Large intestine (tissue), 3 donors: ENCODE measurements at regions not wholly inside any gene's neighbourhood (a gene's known extent, or its start where the extent isn't known, plus 50 kb on each side); places are given as distances from the start of the nearest gene placed in this dataset.

Source experiments
- DNase-seq, 2 donors: peaks; one replicate each; pipeline versions ENCODE4 v3.0.0 to v3.0.0-alpha.2; 2013
- H3K27ac ChIP-seq: one replicate; pipeline ENCODE4 v1.5.1; 2013; ENCODE audit warnings: low read length
- H3K27me3 ChIP-seq: 2 replicates; pipeline ENCODE4 v1.6.1; 2013; ENCODE audit warnings: low read length; ENCODE audit not compliant: control insufficient read depth, insufficient read depth
- H3K36me3 ChIP-seq: 2 replicates; pipeline ENCODE4 v1.6.1; 2013; ENCODE audit warnings: low read length; ENCODE audit not compliant: control insufficient read depth, insufficient read depth
- H3K4me1 ChIP-seq: one replicate; pipeline ENCODE4 v1.6.1; 2013; ENCODE audit warnings: low read length; ENCODE audit not compliant: control insufficient read depth, insufficient read depth
- H3K4me3 ChIP-seq: one replicate; pipeline ENCODE4 v1.5.1; 2013; ENCODE audit warnings: low read length
- H3K9me3 ChIP-seq: one replicate; pipeline ENCODE4 v1.6.1; 2013; ENCODE audit warnings: mild to moderate bottlenecking, low read depth, low read length, moderate library complexity; ENCODE audit not compliant: control insufficient read depth
- WGBS: methylation state at CpG from one replicate; pipeline ENCODE4 v1.1.5; 2013; ENCODE audit warnings: low lambda C conversion rate; ENCODE audit not compliant: insufficient coverage; 5-methylcytosine and 5-hydroxymethylcytosine counted together

DNA sequence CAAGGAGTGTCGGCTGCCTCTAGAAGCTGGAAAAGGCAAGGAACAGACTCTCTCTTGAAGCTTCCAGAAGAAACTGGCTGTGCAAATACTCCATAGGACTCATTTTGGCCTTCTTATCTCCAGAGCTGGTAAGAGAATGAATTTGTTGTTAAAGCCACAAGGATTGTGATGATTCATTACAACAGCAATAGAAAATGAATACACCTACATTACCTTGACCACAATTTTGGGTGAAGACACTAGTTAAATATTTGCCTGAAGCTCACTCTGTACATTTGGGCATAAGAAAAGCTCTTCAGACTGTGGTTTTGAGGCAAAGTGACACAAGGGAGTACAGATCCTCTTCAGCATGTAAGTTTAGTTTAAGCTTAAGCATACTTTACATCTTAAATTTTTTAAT is 134.5 kb upstream of the TLL1 start:
- no peak overlapping the region for H3K27ac ChIP-seq
- no peak overlapping the region for H3K4me3 ChIP-seq
- DNase-seq: no peak
- no CpG with 5 or more reads among the region's 1 CpG for WGBS
- no peaks in the 10 kb centered on the region for H3K36me3 ChIP-seq
- no peaks in the 10 kb centered on the region for H3K27me3 ChIP-seq
- H3K4me1 ChIP-seq: no peaks in the 10 kb centered on the region
- no peaks in the 10 kb centered on the region for H3K9me3 ChIP-seq

DNA sequence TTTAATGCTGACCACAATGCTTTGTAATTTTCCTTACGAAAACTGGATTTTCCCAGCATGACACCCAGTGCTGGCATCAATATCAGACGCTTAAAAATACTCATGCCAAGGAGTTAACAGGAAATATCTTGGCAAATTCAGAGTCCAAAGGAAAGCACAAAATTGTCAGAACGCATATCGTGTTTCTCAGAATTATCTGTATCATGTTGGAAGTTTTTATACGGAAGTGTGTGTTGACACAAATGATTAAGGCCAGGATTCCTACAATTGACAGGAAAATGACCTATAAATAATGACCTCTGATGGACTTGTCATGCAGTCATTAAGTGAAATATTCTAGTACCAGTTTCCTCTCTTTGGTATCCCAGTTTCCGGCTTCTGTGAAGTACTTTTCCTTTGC is 132.1 kb upstream of the TLL1 start:
- WGBS: 82% methylated on average over 3 of the region's 6 CpGs
- Histone ChIP-seq H3K27me3 (no peaks in the 10 kb centered on the region), H3K4me3 (no peak overlapping the region), H3K36me3 (no peaks in the 10 kb centered on the region), H3K27ac (no peak overlapping the region), H3K4me1 (no peaks in the 10 kb centered on the region), H3K9me3 (no peaks in the 10 kb centered on the region)
- no peak for DNase-seq

DNA sequence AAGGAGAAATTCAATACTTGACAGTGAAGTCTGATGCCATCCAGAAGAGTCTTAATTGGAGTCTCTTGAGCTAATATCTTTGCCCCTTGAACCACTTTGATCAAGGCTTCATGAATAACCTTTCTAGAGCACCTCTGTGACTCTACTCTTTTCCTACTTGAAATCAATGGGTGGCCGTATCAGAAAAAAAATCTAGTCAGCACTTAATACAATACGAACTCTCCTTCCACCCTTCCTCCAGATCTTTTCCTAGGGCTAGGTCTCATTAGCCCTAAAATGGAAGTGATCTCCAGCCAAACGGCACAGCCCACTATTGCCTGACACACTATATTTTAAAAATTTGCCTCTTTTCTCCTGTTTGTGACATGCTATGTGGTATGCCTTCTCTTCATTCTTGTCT is 129.6 kb upstream of the TLL1 start:
- Histone ChIP-seq H3K36me3 (no peaks in the 10 kb centered on the region), H3K4me3 (no peak overlapping the region), H3K4me1 (no peaks in the 10 kb centered on the region), H3K27me3 (no peaks in the 10 kb centered on the region), H3K27ac (no peak overlapping the region), H3K9me3 (no peaks in the 10 kb centered on the region)
- no CpG with 5 or more reads among the region's 3 CpGs for WGBS
- no peak for DNase-seq

DNA sequence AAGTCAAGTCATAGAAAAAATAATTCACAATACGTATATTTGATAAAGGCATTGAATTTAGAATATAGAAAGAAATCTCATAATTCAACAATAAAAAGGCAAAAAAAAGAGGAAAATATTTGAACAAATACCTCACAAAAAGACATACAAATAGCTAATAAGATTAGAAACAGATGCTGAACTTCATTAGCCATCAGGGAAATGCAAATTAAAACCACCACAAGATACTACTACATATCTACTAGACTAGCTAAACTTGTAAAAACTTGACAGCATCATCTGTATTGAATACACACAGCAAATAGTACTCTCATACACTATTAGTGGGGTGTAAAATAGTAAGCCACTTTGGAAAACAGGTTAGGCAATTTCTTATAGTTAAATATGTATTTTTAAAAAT is 128.7 kb upstream of the TLL1 start:
- Histone ChIP-seq H3K27me3 (no peaks in the 10 kb centered on the region), H3K4me3 (no peak overlapping the region), H3K9me3 (no peaks in the 10 kb centered on the region), H3K27ac (no peak overlapping the region), H3K4me1 (no peaks in the 10 kb centered on the region), H3K36me3 (no peaks in the 10 kb centered on the region)
- DNase-seq: no peak
- 100% methylated on average over 1 of the region's 1 CpG for WGBS

DNA sequence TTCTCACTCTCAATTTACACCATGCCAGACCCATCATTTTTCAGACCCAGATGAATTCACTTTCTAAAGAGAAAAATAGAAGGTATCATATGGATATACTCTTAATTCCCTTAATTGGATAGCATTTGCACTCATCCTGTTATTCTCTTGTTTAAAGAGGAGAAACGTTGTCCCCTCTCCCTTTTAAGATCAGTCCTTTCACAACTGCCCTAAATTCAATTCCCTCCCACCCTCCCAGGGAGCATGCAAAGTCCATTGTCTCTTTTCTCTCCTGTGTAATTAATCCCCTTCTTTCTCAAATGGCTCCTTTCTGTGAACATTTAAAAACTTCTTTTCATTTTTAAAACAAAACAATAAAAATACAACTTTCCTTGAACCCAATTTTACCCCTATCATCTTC is 124.7 kb upstream of the TLL1 start:
- no peak overlapping the region for H3K4me3 ChIP-seq
- H3K9me3 ChIP-seq: no peaks in the 10 kb centered on the region
- H3K36me3 ChIP-seq: no peaks in the 10 kb centered on the region
- no peaks in the 10 kb centered on the region for H3K27me3 ChIP-seq
- no CpG with 5 or more reads among the region's 1 CpG for WGBS
- H3K27ac ChIP-seq: no peak overlapping the region
- DNase-seq: no peak
- no peaks in the 10 kb centered on the region for H3K4me1 ChIP-seq

DNA sequence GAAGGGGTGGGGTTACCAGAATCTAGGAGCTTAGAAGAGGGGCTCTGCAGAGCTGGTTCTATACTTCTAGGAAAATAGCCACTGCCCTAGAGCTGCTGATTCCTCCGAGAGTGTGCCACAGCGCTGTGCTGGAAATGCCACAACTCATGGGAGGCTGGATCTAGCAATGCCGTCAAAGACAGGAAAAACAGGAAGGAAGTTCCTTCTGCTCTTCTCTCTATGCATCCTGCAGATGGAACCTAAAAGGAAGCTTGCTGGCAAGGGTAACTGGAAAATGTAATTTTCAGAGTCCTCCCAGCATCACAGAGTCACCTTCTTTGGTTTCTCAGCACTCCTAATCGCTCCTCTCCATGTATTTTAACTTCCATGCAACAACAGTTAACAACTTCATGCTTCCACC is 121.2 kb upstream of the TLL1 start:
- Histone ChIP-seq H3K27ac (no peak overlapping the region), H3K36me3 (no peaks in the 10 kb centered on the region), H3K4me3 (no peak overlapping the region), H3K27me3 (no peaks in the 10 kb centered on the region), H3K9me3 (no peaks in the 10 kb centered on the region), H3K4me1 (no peaks in the 10 kb centered on the region)
- no peak for DNase-seq
- WGBS: 83% methylated on average over 1 of the region's 4 CpGs

DNA sequence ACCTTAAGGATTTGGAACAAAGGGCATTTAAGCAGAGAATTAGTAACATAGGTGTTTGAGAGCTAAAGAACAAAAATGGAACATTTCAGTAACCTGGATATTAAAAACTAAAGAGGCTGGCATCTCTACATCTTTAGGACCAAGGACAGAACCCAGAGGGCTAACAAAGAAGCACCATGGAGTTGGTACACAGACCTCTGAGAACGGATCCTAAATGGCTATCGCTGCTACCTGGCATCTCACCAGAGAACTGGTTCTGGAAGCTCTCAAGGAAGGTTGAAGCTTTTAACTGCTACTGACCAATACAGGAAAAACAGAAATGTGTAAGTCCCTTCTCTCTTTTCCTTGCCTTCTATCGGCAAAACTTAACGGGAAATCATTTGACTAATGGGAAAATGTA is 118.4 kb upstream of the TLL1 start:
- WGBS: no CpG with 5 or more reads among the region's 4 CpGs
- Histone ChIP-seq H3K4me3 (no peak overlapping the region), H3K9me3 (no peaks in the 10 kb centered on the region), H3K27me3 (no peaks in the 10 kb centered on the region), H3K27ac (no peak overlapping the region), H3K36me3 (no peaks in the 10 kb centered on the region), H3K4me1 (no peaks in the 10 kb centered on the region)
- DNase-seq: no peak

DNA sequence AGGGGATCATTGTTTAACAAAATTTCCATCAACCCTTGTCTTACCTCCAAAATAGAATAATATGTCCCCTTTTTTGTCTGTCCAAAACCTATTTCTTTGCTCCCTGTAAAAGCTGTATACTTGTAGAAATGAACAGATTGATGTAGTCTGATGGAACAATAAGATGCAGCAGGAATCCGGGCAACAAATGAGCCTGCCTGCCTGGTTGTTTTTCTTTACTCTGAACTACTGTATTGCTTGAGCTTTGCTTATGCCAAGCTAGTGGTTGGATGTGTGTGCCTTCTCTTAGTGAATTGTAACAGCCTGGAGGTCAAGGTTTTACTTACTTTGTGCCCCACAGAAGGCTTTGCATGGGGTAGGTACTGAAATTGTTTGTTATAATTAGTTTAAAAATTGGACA is 116.2 kb upstream of the TLL1 start:
- Histone ChIP-seq H3K4me1 (no peaks in the 10 kb centered on the region), H3K4me3 (no peak overlapping the region), H3K27ac (no peak overlapping the region), H3K36me3 (no peaks in the 10 kb centered on the region), H3K27me3 (no peaks in the 10 kb centered on the region), H3K9me3 (no peaks in the 10 kb centered on the region)
- WGBS: no CpG with 5 or more reads among the region's 1 CpG
- DNase-seq: no peak

DNA sequence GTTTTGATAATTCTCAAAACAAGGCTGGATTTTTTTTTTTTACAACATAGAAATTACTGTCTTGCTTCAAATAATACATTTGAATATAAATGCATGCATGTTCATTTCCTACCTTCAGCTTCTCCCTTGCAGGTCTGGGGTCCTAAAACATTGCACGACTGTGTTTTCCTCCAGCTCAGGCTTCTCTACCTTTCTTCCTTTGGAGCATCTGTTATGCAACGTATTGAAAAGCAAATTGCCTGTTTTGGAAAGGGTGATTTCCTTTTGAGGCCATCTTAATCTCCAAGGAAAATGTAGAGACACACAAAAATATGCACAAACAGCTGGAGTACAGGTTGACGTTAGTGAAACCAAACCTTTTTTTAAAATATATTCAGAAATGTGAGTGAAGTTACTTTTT is 115.6 kb upstream of the TLL1 start:
- 60% methylated on average over 1 of the region's 3 CpGs for WGBS
- Histone ChIP-seq H3K27me3 (no peaks in the 10 kb centered on the region), H3K36me3 (no peaks in the 10 kb centered on the region), H3K4me3 (no peak overlapping the region), H3K4me1 (no peaks in the 10 kb centered on the region), H3K27ac (no peak overlapping the region), H3K9me3 (no peaks in the 10 kb centered on the region)
- DNase-seq: no peak

DNA sequence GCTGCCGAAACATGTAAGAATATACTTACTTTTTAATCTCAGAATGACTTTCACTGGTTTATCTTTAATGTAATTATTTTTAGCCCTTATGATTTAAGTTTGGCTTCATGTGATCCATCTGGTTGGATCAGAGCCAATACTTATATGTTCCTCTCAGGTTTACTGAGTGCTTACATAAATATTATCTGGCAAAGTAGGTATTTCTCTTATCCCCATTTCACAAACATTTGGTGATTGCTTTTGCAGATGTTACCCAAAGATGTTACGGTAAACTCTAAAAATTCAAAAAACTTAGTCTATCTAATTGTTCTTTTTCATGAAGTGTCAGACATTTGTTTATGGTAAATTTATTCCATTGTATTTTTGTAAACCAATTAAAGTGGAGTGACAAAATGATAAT is 115.0 kb upstream of the TLL1 start:
- 62% methylated on average over 2 of the region's 2 CpGs for WGBS
- no peaks in the 10 kb centered on the region for H3K4me1 ChIP-seq
- no peaks in the 10 kb centered on the region for H3K27me3 ChIP-seq
- no peaks in the 10 kb centered on the region for H3K36me3 ChIP-seq
- no peak overlapping the region for H3K4me3 ChIP-seq
- DNase-seq: no peak
- H3K9me3 ChIP-seq: no peaks in the 10 kb centered on the region
- no peak overlapping the region for H3K27ac ChIP-seq

DNA sequence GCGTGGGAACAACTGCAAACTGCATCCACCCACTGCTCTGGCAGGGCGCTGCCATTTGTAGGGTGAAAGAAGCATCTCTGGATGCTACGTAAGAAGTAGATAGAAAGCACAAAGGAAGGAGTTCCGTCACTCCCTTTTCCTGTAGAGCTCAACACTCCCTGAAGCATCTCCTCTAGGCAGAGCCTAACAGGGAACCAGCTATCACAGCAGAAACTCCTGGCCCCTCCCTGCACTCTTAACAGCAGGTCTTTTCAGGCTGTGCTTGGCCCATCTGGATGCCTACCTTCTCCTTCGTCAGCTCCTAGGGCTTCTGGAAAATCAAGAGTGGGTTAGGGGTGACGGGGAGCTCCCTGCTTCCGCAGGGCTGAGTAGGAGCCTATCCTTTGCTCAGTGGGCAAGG is 112.9 kb upstream of the TLL1 start:
- H3K27ac ChIP-seq: no peak overlapping the region
- DNase-seq: no peak
- no peak overlapping the region for H3K4me3 ChIP-seq
- no peaks in the 10 kb centered on the region for H3K27me3 ChIP-seq
- H3K36me3 ChIP-seq: no peaks in the 10 kb centered on the region
- 100% methylated on average over 1 of the region's 7 CpGs for WGBS
- no peaks in the 10 kb centered on the region for H3K9me3 ChIP-seq
- no peaks in the 10 kb centered on the region for H3K4me1 ChIP-seq
